Spleen (tissue), 11 donors: ENCODE measurements at regions not wholly inside any gene's neighbourhood (a gene's known extent, or its start where the extent isn't known, plus 50 kb on each side); places are given as distances from the start of the nearest gene placed in this dataset.

Source experiments
- DNase-seq: peaks from one replicate; pipeline ENCODE4 v3.0.0-alpha.2; 2020
- H3K27ac ChIP-seq, 8 donors: fragments of 200-600 bp; sonication (generic) in 7 of 8; 1 replicate in 4 of 8; 2 replicates in 4 of 8; pipeline versions ENCODE4 v1.5.0 to v1.8.0; 2016 to 2021; ENCODE audit warnings: inconsistent platforms in 4 of 8, mild to moderate bottlenecking in 4 of 8, moderate library complexity in 1 of 8
- H3K27me3 ChIP-seq, 7 donors: fragments of 200-600 bp; sonication (generic) in 6 of 7; replicated peaks in 1 of 7; 1 replicate in 4 of 7; 2 replicates in 3 of 7; pipeline versions ENCODE4 v1.5.0 to v1.8.0; 2016 to 2021; ENCODE audit warnings: inconsistent platforms in 3 of 7, mild to moderate bottlenecking in 1 of 7
- H3K36me3 ChIP-seq, 6 donors: fragments of 200-600 bp; sonication (generic) in 5 of 6; 1 replicate in 4 of 6; 2 replicates in 2 of 6; pipeline versions ENCODE4 v1.5.0 to v1.8.0; 2016 to 2021; ENCODE audit warnings: inconsistent platforms in 2 of 6
- H3K4me1 ChIP-seq, 6 donors: fragments of 200-600 bp; sonication (generic) in 5 of 6; 1 replicate in 3 of 6; 2 replicates in 3 of 6; pipeline versions ENCODE4 v1.5.0 to v1.8.0; 2016 to 2021; ENCODE audit warnings: inconsistent platforms in 3 of 6
- H3K4me3 ChIP-seq, 8 donors: fragments of 200-600 bp; sonication (generic) in 7 of 8; 1 replicate in 4 of 8; 2 replicates in 4 of 8; pipeline versions ENCODE4 v1.5.0 to v1.8.0; 2016 to 2021; ENCODE audit warnings: inconsistent platforms in 4 of 8, mild to moderate bottlenecking in 4 of 8, moderate library complexity in 2 of 8
- H3K9me3 ChIP-seq, 8 donors: fragments of 200-600 bp; sonication (generic) in 7 of 8; 1 replicate in 4 of 8; 2 replicates in 4 of 8; pipeline versions ENCODE4 v1.5.0 to v1.8.0; 2016 to 2021; ENCODE audit warnings: inconsistent platforms in 4 of 8
- CTCF ChIP-seq, 11 experiments: fragments of 200-600 bp in 7 of 11; fragments of 450-650 bp in 4 of 11; sonication (generic) in 4 of 11; IDR thresholded peaks in 8 of 11; conservative IDR thresholded peaks in 3 of 11; 1 replicate in 7 of 11; 2 replicates in 4 of 11; pipeline versions ENCODE4 v1.4.0 to v1.8.0; 2016 to 2021; ENCODE audit warnings: antibody characterized with exemption in 11 of 11, inconsistent platforms in 4 of 11, mild to moderate bottlenecking in 1 of 11
- POLR2A ChIP-seq, 3 donors: fragments of 450-650 bp; IDR thresholded peaks; one replicate each; pipeline ENCODE4 v1.5.1; 2017; ENCODE audit warnings: antibody characterized with exemption in 3 of 3, mild to moderate bottlenecking in 1 of 3
- POLR2AphosphoS5 ChIP-seq, 3 donors: sonication (generic); formaldehyde crosslinking; IDR thresholded peaks; one replicate each; pipeline ENCODE4 v1.5.1; 2017; ENCODE audit warnings: antibody characterized with exemption in 3 of 3
- WGBS, 5 donors: extraction: QIAGEN DNeasy Blood & Tissue Kit in 3 of 5; methylation state at CpG; one replicate each; pipeline versions ENCODE4 v1.1.5 to v1.1.7; 2013 to 2018; 5-methylcytosine and 5-hydroxymethylcytosine counted together
- intact Hi-C: fragments of 100-400 bp; cut with DNase I; formaldehyde crosslinking; loops from one replicate; pipeline ENCODE4 v1.15.0; 2023; ENCODE audit warnings: low total_unique reads
- donor health status: healthy with polysubstance abuse.
- donor health status: DM: no; HTN: no; CAD: no; lungs with moderate emphysema.
- donor health status: DM: no; HTN: no; CAD: no.
- donor health status: Bipolar disorder and iron deficiency.
- donor health status: healthy.
- donor health status: DM: no; HTN: no; CAD: no.
- donor health status: DM: yes; HTN: yes; CAD: no.

- intact Hi-C loops, result no loop called here
These were observed 381.0 kb upstream of the SULF2 start for GRCh38 chr20:48166082-48166835.

GRCh38 chr20:48165401-48165685 lies 380.1 kb upstream of the SULF2 start:
- Histone ChIP-seq H3K9me3 (no peaks in the 10 kb centered on the region), H3K27ac (no peak overlapping the region), H3K36me3 (no peaks in the 10 kb centered on the region), H3K27me3 (peaks cover 0 to 45% (median 0%) of the 10 kb centered on the region in 7 donors), H3K4me1 (no peaks in the 10 kb centered on the region), H3K4me3 (no peak overlapping the region)
- 59 to 82% (median 80%) methylated on average over 9 of the region's 9 CpGs for WGBS, 5 donors
- no peak for DNase-seq
- TF ChIP-seq CTCF (IDR thresholded peaks at IDR 0.05 in 8 of 11, conservative IDR thresholded peaks at IDR 0.05 in 3 of 11) (no peak), POLR2AphosphoS5 (IDR thresholded peaks at IDR 0.05) (no peak), POLR2A (IDR thresholded peaks at IDR 0.05) (no peak)
- intact Hi-C loops, result no loop called here

More at GRCh38 chr20:48166082-48166835, 381.0 kb upstream of the SULF2 start:
- Histone ChIP-seq H3K27me3 (peaks cover 0 to 40% (median 0%) of the 10 kb centered on the region in 7 donors), H3K4me1 (no peaks in the 10 kb centered on the region), H3K9me3 (no peaks in the 10 kb centered on the region), H3K4me3 (no peak overlapping the region), H3K36me3 (no peaks in the 10 kb centered on the region), H3K27ac (no peak overlapping the region)
- WGBS, 5 donors, result 55 to 70% (median 58%) methylated on average over 10 of the region's 10 CpGs
- TF ChIP-seq CTCF (IDR thresholded peaks at IDR 0.05 in 8 of 11, conservative IDR thresholded peaks at IDR 0.05 in 3 of 11), result no peak
- TF ChIP-seq POLR2A (IDR thresholded peaks at IDR 0.05), result no peak
- no peak for TF ChIP-seq POLR2AphosphoS5 (IDR thresholded peaks at IDR 0.05)
- no peak for DNase-seq

- TF ChIP-seq CTCF (IDR thresholded peaks at IDR 0.05 in 8 of 11, conservative IDR thresholded peaks at IDR 0.05 in 3 of 11), result no peak
- TF ChIP-seq POLR2AphosphoS5 (IDR thresholded peaks at IDR 0.05), result no peak
- no peak for TF ChIP-seq POLR2A (IDR thresholded peaks at IDR 0.05)
- H3K4me1 ChIP-seq, result no peaks in the 10 kb centered on the region
- WGBS, 5 donors, result 69 to 80% (median 71%) methylated on average over 17 of the region's 17 CpGs
- H3K36me3 ChIP-seq, result no peaks in the 10 kb centered on the region
- no peak for DNase-seq
- no peaks in the 10 kb centered on the region for H3K9me3 ChIP-seq
- H3K4me3 ChIP-seq, result no peak overlapping the region
- peaks cover 0 to 44% (median 0%) of the 10 kb centered on the region in 7 donors for H3K27me3 ChIP-seq
- intact Hi-C loops, result no loop called here
- no peak overlapping the region for H3K27ac ChIP-seq
These were observed 379.5 kb upstream of the SULF2 start for GRCh38 chr20:48164566-48165400.

- H3K36me3 ChIP-seq, result no peaks in the 10 kb centered on the region
- WGBS, 5 donors, result 65 to 83% (median 73%) methylated on average over 7 of the region's 7 CpGs
- H3K27me3 ChIP-seq, result peaks cover 0 to 38% (median 0%) of the 10 kb centered on the region in 7 donors
- H3K27ac ChIP-seq, result no peak overlapping the region
- no peak overlapping the region for H3K4me3 ChIP-seq
- TF ChIP-seq POLR2AphosphoS5 (IDR thresholded peaks at IDR 0.05) (no peak), CTCF (IDR thresholded peaks at IDR 0.05 in 8 of 11, conservative IDR thresholded peaks at IDR 0.05 in 3 of 11) (no peak), POLR2A (IDR thresholded peaks at IDR 0.05) (no peak)
- H3K4me1 ChIP-seq, result no peaks in the 10 kb centered on the region
- H3K9me3 ChIP-seq, result no peaks in the 10 kb centered on the region
- DNase-seq, result no peak
- intact Hi-C loops, result no loop called here
These were observed 378.8 kb upstream of the SULF2 start for GRCh38 chr20:48164034-48164433.
